H1 (cell line): ENCODE measurements at regions not wholly inside any gene's neighbourhood (a gene's known extent, or its start where the extent isn't known, plus 50 kb on each side); places are given as distances from the start of the nearest gene placed in this dataset.

Experiments used
- CTCF ChIA-PET: fragments of 300-600 bp; sonication (Branson Sonifier 250); formaldehyde crosslinking; loops from one replicate; lab custom pipeline; 2021; ENCODE audit not compliant: partially characterized antibody; lab: Charles Lee
- POLR2A ChIA-PET: fragments of 300-600 bp; sonication (Branson Sonifier 250); formaldehyde crosslinking; loops from one replicate; lab custom pipeline; 2021; ENCODE audit warnings: inconsistent platforms; ENCODE audit not compliant: partially characterized antibody; lab: Charles Lee
- DNase-seq, 2 experiments: peaks; one replicate each; pipeline versions ENCODE4 v3.0.0 to v3.0.0-alpha.2; 2010 to 2022; ENCODE audit warnings: low spot score in 2 of 2, low read depth in 1 of 2, mixed read lengths in 1 of 2
- FAIRE-seq: peaks from 2 replicates; lab custom pipeline; 2011; peaks lifted over from hg19 to GRCh38; lab: Jason Lieb, UNC
- H2AFZ ChIP-seq: 2 replicates; pipeline ENCODE4 v1.8.1; 2012; ENCODE audit warnings: low read length, inconsistent platforms
- H2AK5ac ChIP-seq: 2 replicates; pipeline ENCODE4 v1.6.1; 2013; ENCODE audit warnings: low read depth, low read length
- H2BK120ac ChIP-seq: replicated peaks from 2 replicates; pipeline ENCODE3; 2013; ENCODE audit warnings: low read depth, low read length, inconsistent platforms
- H2BK12ac ChIP-seq: 2 replicates; pipeline ENCODE4 v1.6.1; 2013; ENCODE audit warnings: low read depth, low read length
- H2BK15ac ChIP-seq: 2 replicates; pipeline ENCODE4 v1.6.1; 2013; ENCODE audit warnings: low read length
- H2BK20ac ChIP-seq: 2 replicates; pipeline ENCODE4 v1.6.1; 2013; ENCODE audit warnings: low read length
- H2BK5ac ChIP-seq: 2 replicates; pipeline ENCODE4 v1.6.1; 2013; ENCODE audit warnings: low read depth, low read length
- H3K14ac ChIP-seq: 2 replicates; pipeline ENCODE4 v1.6.1; 2013; ENCODE audit warnings: inconsistent platforms; ENCODE audit not compliant: insufficient read length
- H3K18ac ChIP-seq: 2 replicates; pipeline ENCODE4 v1.6.1; 2013; ENCODE audit warnings: low read length; ENCODE audit errors: extremely low read depth
- H3K23ac ChIP-seq: 2 replicates; pipeline ENCODE4 v1.6.1; 2013; ENCODE audit warnings: inconsistent platforms; ENCODE audit not compliant: insufficient read length
- H3K23me2 ChIP-seq: 2 replicates; pipeline ENCODE4 v1.6.1; 2013; ENCODE audit warnings: low read depth, low read length
- H3K27ac ChIP-seq: 2 replicates; pipeline ENCODE4 v1.6.1; 2011; ENCODE audit warnings: low read depth, low read length, inconsistent platforms
- H3K27me3 ChIP-seq, 4 experiments: replicated peaks in 1 of 4; 1 replicate in 1 of 4; 2 replicates in 3 of 4; pipeline versions ENCODE4 v1.6.1 to v1.8.1; 2011 to 2013; ENCODE audit warnings: low read length in 3 of 4, mild to moderate bottlenecking in 3 of 4, inconsistent platforms in 2 of 4, mixed read lengths in 2 of 4, moderate library complexity in 1 of 4; ENCODE audit not compliant: control insufficient read depth in 3 of 4, insufficient read depth in 3 of 4; ENCODE audit errors: extremely low read depth in 1 of 4
- H3K36me3 ChIP-seq, 4 experiments: 2 replicates each; pipeline versions ENCODE4 v1.6.1 to v1.8.1; 2011 to 2013; ENCODE audit warnings: mild to moderate bottlenecking in 4 of 4, low read length in 3 of 4, moderate library complexity in 2 of 4, control low read depth in 1 of 4, inconsistent platforms in 1 of 4; ENCODE audit not compliant: insufficient read depth in 4 of 4, control insufficient read depth in 2 of 4
- H3K4ac ChIP-seq: replicated peaks from 2 replicates; pipeline ENCODE3; 2013; ENCODE audit warnings: low read length, low read depth, mixed read lengths, inconsistent platforms; ENCODE audit not compliant: insufficient read length
- H3K4me1 ChIP-seq, 4 experiments: replicated peaks in 1 of 4; 1 replicate in 1 of 4; 2 replicates in 3 of 4; pipeline versions ENCODE4 v1.6.1 to v1.8.1; 2011 to 2013; ENCODE audit warnings: low read length in 3 of 4, inconsistent platforms in 2 of 4, mixed read lengths in 1 of 4; ENCODE audit not compliant: insufficient read depth in 4 of 4, control insufficient read depth in 3 of 4
- H3K4me2 ChIP-seq, 2 experiments: 2 replicates each; pipeline versions ENCODE4 v1.6.1 to v1.8.1; 2011 to 2013; ENCODE audit warnings: low read depth in 2 of 2, low read length in 2 of 2, control low read depth in 1 of 2, inconsistent platforms in 1 of 2, mild to moderate bottlenecking in 1 of 2; ENCODE audit not compliant: insufficient read depth in 1 of 2
- H3K4me3 ChIP-seq, 4 experiments: fragments of 200-600, 300-600 bp in 1 of 4; sonication (generic), shearing (Covaris generic), sonication (Bioruptor Twin) in 1 of 4; 2 replicates each; pipeline versions ENCODE4 v1.5.1 to v1.8.1; 2011 to 2016; ENCODE audit warnings: low read length in 4 of 4, low read depth in 3 of 4, control low read depth in 2 of 4, inconsistent platforms in 2 of 4, mild to moderate bottlenecking in 2 of 4, mixed read lengths in 1 of 4, moderate library complexity in 1 of 4; ENCODE audit not compliant: insufficient read depth in 2 of 4; ENCODE audit errors: extremely low read depth in 1 of 4
- H3K56ac ChIP-seq: replicated peaks from 2 replicates; pipeline ENCODE3; 2013; ENCODE audit warnings: low read depth, mild to moderate bottlenecking, mixed read lengths, low read length, inconsistent platforms; ENCODE audit not compliant: insufficient read length
- H3K79me1 ChIP-seq: 2 replicates; pipeline ENCODE4 v1.6.1; 2013; ENCODE audit warnings: low read depth, low read length, control low read depth
- H3K79me2 ChIP-seq, 2 experiments: 2 replicates each; pipeline versions ENCODE4 v1.6.1 to v1.8.1; 2012 to 2013; ENCODE audit warnings: low read length in 2 of 2, mild to moderate bottlenecking in 2 of 2, inconsistent platforms in 1 of 2; ENCODE audit not compliant: insufficient read depth in 2 of 2, control insufficient read depth in 1 of 2
- H3K9ac ChIP-seq, 4 experiments: replicated peaks in 1 of 4; 1 replicate in 1 of 4; 2 replicates in 3 of 4; pipeline versions ENCODE4 v1.6.1 to v1.8.1; 2011 to 2013; ENCODE audit warnings: low read depth in 3 of 4, low read length in 3 of 4, control low read depth in 2 of 4, mild to moderate bottlenecking in 2 of 4, moderate library complexity in 2 of 4, inconsistent platforms in 1 of 4; ENCODE audit errors: extremely low read depth in 1 of 4
- H3K9me3 ChIP-seq, 2 experiments: 2 replicates each; pipeline versions ENCODE4 v1.6.1 to v1.8.1; 2012 to 2013; ENCODE audit warnings: mild to moderate bottlenecking in 2 of 2, moderate library complexity in 2 of 2, control low read depth in 1 of 2, inconsistent platforms in 1 of 2, low read depth in 1 of 2, low read length in 1 of 2, mixed read lengths in 1 of 2; ENCODE audit not compliant: insufficient read depth in 2 of 2
- H4K20me1 ChIP-seq, 2 experiments: replicated peaks in 1 of 2; 2 replicates each; pipeline versions ENCODE3 to v1.8.1; 2011 to 2013; ENCODE audit warnings: inconsistent platforms in 2 of 2, low read length in 2 of 2, mild to moderate bottlenecking in 1 of 2; ENCODE audit not compliant: insufficient read depth in 2 of 2, control insufficient read depth in 1 of 2
- H4K5ac ChIP-seq: 2 replicates; pipeline ENCODE4 v1.6.1; 2013; ENCODE audit warnings: low read length, low read depth, mixed read lengths, inconsistent platforms; ENCODE audit not compliant: insufficient read length
- H4K8ac ChIP-seq: 2 replicates; pipeline ENCODE4 v1.8.0; 2013; ENCODE audit warnings: mild to moderate bottlenecking, moderate library complexity, low read length, inconsistent platforms; ENCODE audit not compliant: insufficient read depth; ENCODE audit errors: extremely low read depth
- H4K91ac ChIP-seq: replicated peaks from 2 replicates; pipeline ENCODE3; 2013; ENCODE audit warnings: low read length, mixed read lengths, inconsistent platforms; ENCODE audit not compliant: insufficient read length
- CHD2 ChIP-seq: IDR thresholded peaks from 2 replicates; pipeline ENCODE4 v1.6.1; 2012; ENCODE audit warnings: low read length, improper control_type of control experiment
- KDM5A ChIP-seq: fragments of 200-600 bp; IDR thresholded peaks from 2 replicates; pipeline ENCODE4 v1.7.1; 2012; ENCODE audit warnings: mild to moderate bottlenecking, low read length, inconsistent platforms, mixed read lengths
- POLR2AphosphoS5 ChIP-seq: IDR thresholded peaks from 2 replicates; pipeline ENCODE4 v1.6.1; 2011; ENCODE audit warnings: low read depth, low read length
- WGBS, 2 experiments: shearing (Covaris generic) in 1 of 2; methylation state at CpG; one replicate each; pipeline versions ENCODE4 v1.1.6 to v1.1.7; 2013 to 2015; ENCODE audit warnings: low lambda C conversion rate in 2 of 2, mixed read lengths in 2 of 2, inconsistent platforms in 1 of 2, low coverage in 1 of 2, missing lambda C conversion rate in 1 of 2; ENCODE audit not compliant: insufficient replicate concordance in 2 of 2, insufficient coverage in 1 of 2, insufficient read length in 1 of 2; ENCODE audit errors: extremely low coverage in 1 of 2, missing lambda C conversion rate in 1 of 2; 5-methylcytosine and 5-hydroxymethylcytosine counted together
- TF ChIP-seq, protein P1 (sequence below): IDR thresholded peaks from 2 replicates; pipeline ENCODE4 v1.6.1; 2011; ENCODE audit warnings: low read length, improper control_type of control experiment

DNA sequence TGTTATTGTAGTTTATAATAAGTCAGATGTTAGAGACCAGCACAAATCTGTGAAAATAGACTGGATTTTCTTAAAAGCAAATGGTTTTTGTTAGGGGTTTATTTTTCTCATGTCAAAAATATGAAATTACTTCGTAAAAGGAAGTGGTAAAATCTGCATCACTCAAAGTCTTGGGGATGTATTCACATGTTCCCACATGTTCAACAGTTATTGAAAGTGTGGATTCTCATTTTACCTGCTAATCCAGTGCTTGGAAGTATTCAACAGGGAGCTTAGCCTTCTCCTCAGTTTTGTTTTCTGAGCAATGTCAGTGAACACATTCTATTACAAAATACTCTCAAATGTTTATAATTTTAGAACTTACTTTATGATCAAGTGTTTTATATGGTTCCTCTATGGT lies 352.0 kb downstream of the SOX2 start:
- no peak for TF ChIP-seq POLR2AphosphoS5
- no peak for TF ChIP-seq CHD2
- TF ChIP-seq KDM5A, result no peak
- TF ChIP-seq, protein P1, sequence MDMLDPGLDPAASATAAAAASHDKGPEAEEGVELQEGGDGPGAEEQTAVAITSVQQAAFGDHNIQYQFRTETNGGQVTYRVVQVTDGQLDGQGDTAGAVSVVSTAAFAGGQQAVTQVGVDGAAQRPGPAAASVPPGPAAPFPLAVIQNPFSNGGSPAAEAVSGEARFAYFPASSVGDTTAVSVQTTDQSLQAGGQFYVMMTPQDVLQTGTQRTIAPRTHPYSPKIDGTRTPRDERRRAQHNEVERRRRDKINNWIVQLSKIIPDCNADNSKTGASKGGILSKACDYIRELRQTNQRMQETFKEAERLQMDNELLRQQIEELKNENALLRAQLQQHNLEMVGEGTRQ, result no peak
- H3K79me1 ChIP-seq, result no peaks in the 10 kb centered on the region
- no peak overlapping the region for H3K14ac ChIP-seq
- CTCF ChIA-PET, result interaction anchor here (0.9 kb wide), 1 partner anchor 17 kb away, joined by 3 read pairs; no protein-coding TSS in a partner anchor
- H3K4me1 ChIP-seq, result no peaks in the 10 kb centered on the region
- H3K56ac ChIP-seq, result no peak overlapping the region
- FAIRE-seq, result no peak
- no peak overlapping the region for H2AFZ ChIP-seq
- no peaks in the 10 kb centered on the region for H3K9me3 ChIP-seq
- H3K27me3 ChIP-seq, result no peaks in the 10 kb centered on the region
- H3K9ac ChIP-seq, result no peak overlapping the region
- 77% methylated on average over 1 of the region's 1 CpG; no CpG with 5 or more reads in 1 of the 2 experiments for WGBS, 2 experiments
- H2BK12ac ChIP-seq, result no peak overlapping the region
- no peak overlapping the region for H3K27ac ChIP-seq
- no peaks in the 10 kb centered on the region; the same call in 1 of the 2 replicates for H3K23me2 ChIP-seq
- H2AK5ac ChIP-seq, result no peak overlapping the region
- POLR2A ChIA-PET, result no interaction called here
- no peak overlapping the region for H3K4ac ChIP-seq
- H3K4me3 ChIP-seq, result no peak overlapping the region
- no peak overlapping the region for H3K4me2 ChIP-seq
- no peak for DNase-seq
- H2BK20ac ChIP-seq, result no peak overlapping the region
- no peaks in the 10 kb centered on the region for H3K79me2 ChIP-seq
- H3K23ac ChIP-seq, result no peak overlapping the region
- H2BK5ac ChIP-seq, result no peak overlapping the region
- H4K20me1 ChIP-seq, result no peaks in the 10 kb centered on the region
- H3K36me3 ChIP-seq, result no peaks in the 10 kb centered on the region
- H4K8ac ChIP-seq, result no peak overlapping the region
- H2BK120ac ChIP-seq, result no peak overlapping the region
- H2BK15ac ChIP-seq, result no peak overlapping the region
- H3K18ac ChIP-seq, result no peak overlapping the region
- H4K91ac ChIP-seq, result no peak overlapping the region
- no peak overlapping the region for H4K5ac ChIP-seq
